HepG2 (cell line): ENCODE measurements at regions not wholly inside any gene's neighbourhood (a gene's known extent, or its start where the extent isn't known, plus 50 kb on each side); places are given as distances from the start of the nearest gene placed in this dataset.

ENCODE experiments used
- FIP1L1 ChIP-seq: fragments of 200-400 bp; formaldehyde crosslinking; IDR thresholded peaks from 2 replicates; pipeline ENCODE4 v1.6.1; 2018; ENCODE audit warnings: low read depth, mild to moderate bottlenecking, low read length, moderate library complexity, borderline replicate concordance; ENCODE audit not compliant: insufficient read depth
- FOXA1 ChIP-seq, 2 experiments: fragments of 450-650 bp in 1 of 2; sonication (generic) in 1 of 2; formaldehyde crosslinking in 1 of 2; IDR thresholded peaks; 2 replicates each; pipeline versions ENCODE4 v1.4.0 to v1.6.1; 2016 to 2020; ENCODE audit warnings: missing genetic modification reagents in 1 of 2
- IKZF4 ChIP-seq: sonication (generic); formaldehyde crosslinking; IDR thresholded peaks from 2 replicates; pipeline ENCODE4 v1.5.1; 2020; ENCODE audit warnings: borderline replicate concordance, mild to moderate bottlenecking, low read depth, missing genetic modification reagents; ENCODE audit errors: not compliant biosample characterization
- SIN3A ChIP-seq: IDR thresholded peaks from 2 replicates; pipeline ENCODE4 v1.6.1; 2011; ENCODE audit warnings: low read depth, mild to moderate bottlenecking, control low read depth, low read length, borderline replicate concordance
- ZNF34 ChIP-seq: sonication (generic); formaldehyde crosslinking; IDR thresholded peaks from 2 replicates; pipeline ENCODE4 v1.4.0; 2020; ENCODE audit warnings: mild to moderate bottlenecking, missing genetic modification reagents, borderline replicate concordance
- ZNF552 ChIP-seq: sonication (generic); formaldehyde crosslinking; IDR thresholded peaks from 2 replicates; pipeline ENCODE4 v1.9.0; 2022; ENCODE audit warnings: missing genetic modification reagents, mild to moderate bottlenecking, borderline replicate concordance
- ZNF678 ChIP-seq: sonication (generic); formaldehyde crosslinking; IDR thresholded peaks from 2 replicates; pipeline ENCODE4 v1.4.0; 2020; ENCODE audit warnings: mild to moderate bottlenecking, missing genetic modification reagents
- TF ChIP-seq, protein P1 (sequence below), 2 experiments: fragments of 450-650 bp in 1 of 2; sonication (generic) in 1 of 2; formaldehyde crosslinking; IDR thresholded peaks; 2 replicates each; pipeline versions ENCODE4 v1.5.0 to v1.8.0; 2020 to 2022; ENCODE audit warnings: mild to moderate bottlenecking in 1 of 2, missing genetic modification reagents in 1 of 2
- TF ChIP-seq, protein P2 (sequence below): sonication (generic); formaldehyde crosslinking; IDR thresholded peaks from 2 replicates; pipeline ENCODE4 v1.5.0; 2020; ENCODE audit warnings: missing genetic modification reagents
- TF ChIP-seq, protein P3 (sequence below): sonication (generic); formaldehyde crosslinking; IDR thresholded peaks from 2 replicates; pipeline ENCODE4 v1.4.0; 2020; ENCODE audit warnings: missing genetic modification reagents

DNA sequence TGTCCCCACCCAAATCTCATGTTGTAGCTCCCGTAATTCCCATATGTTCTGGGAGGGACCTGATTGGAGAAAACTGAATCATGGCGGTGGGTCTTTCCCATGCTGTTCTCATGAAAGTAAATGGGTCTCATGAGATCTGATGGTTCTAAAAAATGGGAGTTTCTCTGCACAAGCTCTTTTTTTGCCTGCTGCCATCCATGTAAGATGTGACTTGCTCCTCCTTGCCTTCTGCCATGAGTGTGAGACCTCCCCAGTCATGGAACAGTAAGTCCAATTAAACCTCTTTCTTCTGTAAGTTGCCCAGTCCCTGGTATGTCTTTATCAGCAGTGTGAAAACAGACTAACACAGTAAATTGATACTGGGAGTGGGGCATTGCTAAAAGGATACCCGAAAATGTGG, 1218.4 kb upstream of the CITED2 start (continued):
- TF ChIP-seq, protein P1, sequence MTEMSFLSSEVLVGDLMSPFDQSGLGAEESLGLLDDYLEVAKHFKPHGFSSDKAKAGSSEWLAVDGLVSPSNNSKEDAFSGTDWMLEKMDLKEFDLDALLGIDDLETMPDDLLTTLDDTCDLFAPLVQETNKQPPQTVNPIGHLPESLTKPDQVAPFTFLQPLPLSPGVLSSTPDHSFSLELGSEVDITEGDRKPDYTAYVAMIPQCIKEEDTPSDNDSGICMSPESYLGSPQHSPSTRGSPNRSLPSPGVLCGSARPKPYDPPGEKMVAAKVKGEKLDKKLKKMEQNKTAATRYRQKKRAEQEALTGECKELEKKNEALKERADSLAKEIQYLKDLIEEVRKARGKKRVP (CRISPR knock-in tag; IDR thresholded peaks at IDR 0.05) = no peak
- TF ChIP-seq FIP1L1 (no peak), IKZF4 (CRISPR knock-in tag) (no peak), FOXA1 (IDR thresholded peaks at IDR 0.05) (no peak), FOXA1 (CRISPR knock-in tag; IDR thresholded peaks at IDR 0.05) (no peak), ZNF34 (CRISPR knock-in tag) (no peak), ZNF678 (no peak), ZNF552 (no peak), SIN3A (no peak)
- TF ChIP-seq, protein P2, sequence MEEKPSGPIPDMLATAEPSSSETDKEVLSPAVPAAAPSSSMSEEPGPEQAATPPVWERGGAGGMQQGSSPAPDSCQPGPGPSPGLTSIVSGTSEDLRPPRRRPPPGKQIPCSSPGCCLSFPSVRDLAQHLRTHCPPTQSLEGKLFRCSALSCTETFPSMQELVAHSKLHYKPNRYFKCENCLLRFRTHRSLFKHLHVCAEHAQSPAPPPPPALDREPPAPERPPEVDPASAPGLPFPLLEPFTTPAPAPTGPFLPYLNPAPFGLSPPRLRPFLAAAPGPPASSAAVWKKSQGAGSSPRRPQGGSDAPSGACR (CRISPR knock-in tag) = no peak
- TF ChIP-seq, protein P3, sequence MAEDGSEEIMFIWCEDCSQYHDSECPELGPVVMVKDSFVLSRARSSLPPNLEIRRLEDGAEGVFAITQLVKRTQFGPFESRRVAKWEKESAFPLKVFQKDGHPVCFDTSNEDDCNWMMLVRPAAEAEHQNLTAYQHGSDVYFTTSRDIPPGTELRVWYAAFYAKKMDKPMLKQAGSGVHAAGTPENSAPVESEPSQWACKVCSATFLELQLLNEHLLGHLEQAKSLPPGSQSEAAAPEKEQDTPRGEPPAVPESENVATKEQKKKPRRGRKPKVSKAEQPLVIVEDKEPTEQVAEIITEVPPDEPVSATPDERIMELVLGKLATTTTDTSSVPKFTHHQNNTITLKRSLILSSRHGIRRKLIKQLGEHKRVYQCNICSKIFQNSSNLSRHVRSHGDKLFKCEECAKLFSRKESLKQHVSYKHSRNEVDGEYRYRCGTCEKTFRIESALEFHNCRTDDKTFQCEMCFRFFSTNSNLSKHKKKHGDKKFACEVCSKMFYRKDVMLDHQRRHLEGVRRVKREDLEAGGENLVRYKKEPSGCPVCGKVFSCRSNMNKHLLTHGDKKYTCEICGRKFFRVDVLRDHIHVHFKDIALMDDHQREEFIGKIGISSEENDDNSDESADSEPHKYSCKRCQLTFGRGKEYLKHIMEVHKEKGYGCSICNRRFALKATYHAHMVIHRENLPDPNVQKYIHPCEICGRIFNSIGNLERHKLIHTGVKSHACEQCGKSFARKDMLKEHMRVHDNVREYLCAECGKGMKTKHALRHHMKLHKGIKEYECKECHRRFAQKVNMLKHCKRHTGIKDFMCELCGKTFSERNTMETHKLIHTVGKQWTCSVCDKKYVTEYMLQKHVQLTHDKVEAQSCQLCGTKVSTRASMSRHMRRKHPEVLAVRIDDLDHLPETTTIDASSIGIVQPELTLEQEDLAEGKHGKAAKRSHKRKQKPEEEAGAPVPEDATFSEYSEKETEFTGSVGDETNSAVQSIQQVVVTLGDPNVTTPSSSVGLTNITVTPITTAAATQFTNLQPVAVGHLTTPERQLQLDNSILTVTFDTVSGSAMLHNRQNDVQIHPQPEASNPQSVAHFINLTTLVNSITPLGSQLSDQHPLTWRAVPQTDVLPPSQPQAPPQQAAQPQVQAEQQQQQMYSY (CRISPR knock-in tag) = no peak
